SU-DHL-6 (cell line): ENCODE measurements at regions not wholly inside any gene's neighbourhood (a gene's known extent, or its start where the extent isn't known, plus 50 kb on each side); places are given as distances from the start of the nearest gene placed in this dataset.
"Not testable (repeated sequence)": the region's sequence is repeated elsewhere in the genome, so short reads cannot be mapped to it uniquely, and the experiment has no call there.

ENCODE experiments used
- H2AFZ ChIP-seq: fragments of 200-600 bp; sonication (generic); 2 replicates; pipeline ENCODE4 v1.6.1; 2014; ENCODE audit warnings: low read depth, mild to moderate bottlenecking, moderate library complexity, mixed read lengths, antibody characterized with exemption, low read length; ENCODE audit not compliant: severe bottlenecking
- H3F3A ChIP-seq: fragments of 200-600 bp; shearing (Covaris generic); 2 replicates; pipeline ENCODE4 v1.6.0; 2016; ENCODE audit warnings: antibody characterized with exemption, mild to moderate bottlenecking; ENCODE audit not compliant: insufficient read depth
- H3K27ac ChIP-seq: fragments of 200-600 bp; sonication (generic); 2 replicates; pipeline ENCODE4 v1.5.1; 2016; ENCODE audit warnings: low read depth, mild to moderate bottlenecking, low read length, moderate library complexity, mixed read lengths
- H3K27me3 ChIP-seq: fragments of 200-600 bp; sonication (generic), shearing (Covaris generic); 2 replicates; pipeline ENCODE4 v1.6.0; 2014; ENCODE audit warnings: mild to moderate bottlenecking, low read length
- H3K36me3 ChIP-seq: fragments of 200-600 bp; sonication (generic); 2 replicates; pipeline ENCODE4 v1.6.1; 2014; ENCODE audit warnings: mild to moderate bottlenecking, low read length, mixed read lengths
- H3K4me2 ChIP-seq: fragments of 300-600, 200-600 bp; shearing (Covaris generic), sonication (generic); 2 replicates; pipeline ENCODE4 v1.6.0; 2014; ENCODE audit warnings: low read length, low read depth, mild to moderate bottlenecking; ENCODE audit not compliant: poor library complexity, severe bottlenecking
- H3K4me3 ChIP-seq: fragments of 200-600 bp; sonication (generic); 2 replicates; pipeline ENCODE4 v1.5.1; 2014; ENCODE audit warnings: antibody characterized with exemption, low read length, mild to moderate bottlenecking, mixed read lengths; ENCODE audit not compliant: insufficient read depth, poor library complexity, severe bottlenecking
- H3K79me2 ChIP-seq: fragments of 200-600 bp; sonication (generic); 2 replicates; pipeline ENCODE4 v1.6.1; 2014; ENCODE audit warnings: mild to moderate bottlenecking, low read length, moderate library complexity; ENCODE audit not compliant: insufficient read depth
- H3K9ac ChIP-seq: fragments of 200-600 bp; sonication (generic); 2 replicates; pipeline ENCODE4 v1.7.0; 2014; ENCODE audit warnings: mild to moderate bottlenecking, low read length
- H3K9me2 ChIP-seq: fragments of 200-600 bp; sonication (generic); replicated peaks from 2 replicates; pipeline ENCODE4 v1.6.1; 2014; ENCODE audit warnings: low read length; ENCODE audit not compliant: insufficient read depth
- H3K9me3 ChIP-seq: fragments of 200-600 bp; sonication (generic); 2 replicates; pipeline ENCODE4 v1.6.1; 2014; ENCODE audit warnings: low read length, mixed read lengths; ENCODE audit not compliant: insufficient read depth
- H4K20me1 ChIP-seq: fragments of 200-600 bp; sonication (generic); 2 replicates; pipeline ENCODE4 v1.6.1; 2014; ENCODE audit warnings: low read depth, mild to moderate bottlenecking, antibody characterized with exemption, low read length, moderate library complexity, mixed read lengths
- EZH2phosphoT487 ChIP-seq: fragments of 200-600 bp; sonication (generic), shearing (Covaris generic); conservative IDR thresholded peaks from 2 replicates; pipeline ENCODE4 v1.6.1; 2018; ENCODE audit warnings: mild to moderate bottlenecking, antibody characterized with exemption, low read length, moderate library complexity, mixed read lengths
- TF ChIP-seq, protein P1 (sequence below): fragments of 200-600 bp; sonication (generic); IDR thresholded peaks from one replicate; pipeline ENCODE4 v1.5.1; 2017; ENCODE audit warnings: antibody characterized with exemption, mild to moderate bottlenecking, low read length, moderate library complexity; ENCODE audit not compliant: insufficient read depth, poor library complexity, severe bottlenecking

GRCh38 chr4:36609661-36610060, 328.2 kb downstream of the DTHD1 start:
- H3K9me2 ChIP-seq = no peaks in the 10 kb centered on the region
- H3F3A ChIP-seq = no peaks in the 10 kb centered on the region
- no peaks in the 10 kb centered on the region for H4K20me1 ChIP-seq
- no peak overlapping the region for H3K4me3 ChIP-seq
- H3K9ac ChIP-seq = no peak overlapping the region
- no peaks in the 10 kb centered on the region for H3K27me3 ChIP-seq
- H3K27ac ChIP-seq = no peak overlapping the region
- no peak overlapping the region for H3K4me2 ChIP-seq
- H3K79me2 ChIP-seq = no peaks in the 10 kb centered on the region
- H3K36me3 ChIP-seq = no peaks in the 10 kb centered on the region
- no peak overlapping the region for H2AFZ ChIP-seq
- no peak for TF ChIP-seq EZH2phosphoT487
- TF ChIP-seq, protein P1, sequence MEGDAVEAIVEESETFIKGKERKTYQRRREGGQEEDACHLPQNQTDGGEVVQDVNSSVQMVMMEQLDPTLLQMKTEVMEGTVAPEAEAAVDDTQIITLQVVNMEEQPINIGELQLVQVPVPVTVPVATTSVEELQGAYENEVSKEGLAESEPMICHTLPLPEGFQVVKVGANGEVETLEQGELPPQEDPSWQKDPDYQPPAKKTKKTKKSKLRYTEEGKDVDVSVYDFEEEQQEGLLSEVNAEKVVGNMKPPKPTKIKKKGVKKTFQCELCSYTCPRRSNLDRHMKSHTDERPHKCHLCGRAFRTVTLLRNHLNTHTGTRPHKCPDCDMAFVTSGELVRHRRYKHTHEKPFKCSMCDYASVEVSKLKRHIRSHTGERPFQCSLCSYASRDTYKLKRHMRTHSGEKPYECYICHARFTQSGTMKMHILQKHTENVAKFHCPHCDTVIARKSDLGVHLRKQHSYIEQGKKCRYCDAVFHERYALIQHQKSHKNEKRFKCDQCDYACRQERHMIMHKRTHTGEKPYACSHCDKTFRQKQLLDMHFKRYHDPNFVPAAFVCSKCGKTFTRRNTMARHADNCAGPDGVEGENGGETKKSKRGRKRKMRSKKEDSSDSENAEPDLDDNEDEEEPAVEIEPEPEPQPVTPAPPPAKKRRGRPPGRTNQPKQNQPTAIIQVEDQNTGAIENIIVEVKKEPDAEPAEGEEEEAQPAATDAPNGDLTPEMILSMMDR = no peak
- H3K9me3 ChIP-seq = no peaks in the 10 kb centered on the region

DNA sequence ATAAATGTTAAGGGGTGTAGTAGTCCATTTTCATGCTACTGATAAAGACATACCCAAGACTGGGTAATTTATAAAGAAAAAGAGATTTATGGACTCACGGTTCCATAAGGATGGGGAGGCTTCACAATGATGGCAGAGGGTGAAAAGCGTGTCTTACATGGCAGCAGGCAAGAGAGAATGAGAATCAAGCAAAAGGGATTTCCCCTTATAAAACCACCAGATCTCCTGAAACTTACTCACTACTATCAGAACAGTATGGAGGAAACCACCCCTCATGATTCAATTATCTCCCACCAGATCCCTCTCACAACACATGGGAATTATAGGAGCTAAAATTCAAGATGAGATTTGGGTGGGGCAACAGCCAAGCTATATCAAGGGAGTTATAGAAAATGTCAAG, 329.2 kb downstream of the DTHD1 start:
- H3K4me2 ChIP-seq = no peak overlapping the region
- no peaks in the 10 kb centered on the region for H3K79me2 ChIP-seq
- no peaks in the 10 kb centered on the region for H3K9me3 ChIP-seq
- no peak overlapping the region for H2AFZ ChIP-seq
- H4K20me1 ChIP-seq = no peaks in the 10 kb centered on the region
- H3K9me2 ChIP-seq = no peaks in the 10 kb centered on the region
- no peaks in the 10 kb centered on the region for H3K36me3 ChIP-seq
- no peak for TF ChIP-seq EZH2phosphoT487
- TF ChIP-seq, protein P1 = no peak
- H3K4me3 ChIP-seq = no peak overlapping the region
- H3K27me3 ChIP-seq = no peaks in the 10 kb centered on the region
- no peak overlapping the region for H3K27ac ChIP-seq
- no peaks in the 10 kb centered on the region for H3F3A ChIP-seq
- H3K9ac ChIP-seq = no peak overlapping the region

DNA sequence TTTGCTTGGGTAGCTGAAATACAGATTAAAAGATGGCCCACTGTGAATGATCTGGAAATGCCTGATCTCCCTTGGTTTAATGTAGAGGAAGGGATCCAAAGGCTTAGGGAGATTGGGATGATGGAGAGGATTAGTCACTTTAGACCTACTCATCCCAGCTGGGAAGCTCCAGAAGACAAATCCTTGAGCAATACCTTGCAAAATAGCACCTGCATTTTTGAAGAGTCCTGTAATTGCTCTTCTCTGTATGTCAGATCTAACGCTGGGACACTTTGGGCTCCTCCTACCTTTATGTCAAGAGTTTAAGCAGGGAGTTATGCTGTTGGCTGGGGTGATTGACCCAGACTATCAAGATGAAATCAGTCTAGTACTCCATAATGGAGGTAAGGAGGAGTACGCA, 331.7 kb downstream of the DTHD1 start:
- H3K27me3 ChIP-seq, H3K4me2 ChIP-seq, H2AFZ ChIP-seq, H3F3A ChIP-seq, H3K9me2 ChIP-seq, H3K36me3 ChIP-seq, H3K4me3 ChIP-seq, H3K27ac ChIP-seq, H3K9ac ChIP-seq, H3K79me2 ChIP-seq, H4K20me1 ChIP-seq, H3K9me3 ChIP-seq: not testable (repeated sequence)

DNA sequence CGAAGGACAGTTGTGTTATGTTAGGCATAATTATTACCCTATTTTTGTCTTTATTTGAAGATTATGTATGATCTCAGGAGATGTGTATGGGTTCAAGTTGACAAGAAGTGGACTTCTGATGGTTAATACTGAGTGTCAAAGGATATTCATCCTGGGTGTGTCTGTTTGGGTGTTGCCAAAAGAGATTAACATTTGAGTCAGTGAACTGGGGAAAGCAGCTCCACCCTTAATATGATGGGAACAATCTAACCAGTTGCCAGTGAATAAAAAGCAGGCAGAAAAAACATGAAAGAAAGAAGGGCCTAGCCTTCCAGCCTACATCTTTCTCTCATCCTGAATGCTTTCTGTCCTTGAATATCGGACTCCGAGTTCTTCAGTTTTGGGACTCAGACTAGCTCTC, 332.6 kb downstream of the DTHD1 start:
- no peak overlapping the region for H3K4me2 ChIP-seq
- no peaks in the 10 kb centered on the region for H3K9me2 ChIP-seq
- H2AFZ ChIP-seq = no peak overlapping the region
- no peaks in the 10 kb centered on the region for H3K36me3 ChIP-seq
- TF ChIP-seq, protein P1 = no peak
- TF ChIP-seq EZH2phosphoT487 = no peak
- H3K79me2 ChIP-seq = no peaks in the 10 kb centered on the region
- H4K20me1 ChIP-seq = no peaks in the 10 kb centered on the region
- H3K27ac ChIP-seq = no peak overlapping the region
- H3K4me3 ChIP-seq = no peak overlapping the region
- no peaks in the 10 kb centered on the region for H3K9me3 ChIP-seq
- H3K27me3 ChIP-seq = no peaks in the 10 kb centered on the region
- no peak overlapping the region for H3K9ac ChIP-seq
- no peaks in the 10 kb centered on the region for H3F3A ChIP-seq
